Stimulated activated CD4-positive, alpha-beta T cell treated with anti-CD3 and anti-CD28 coated beads, Interleukin-12 subunit alpha, Interleukin-12 subunit beta, amount 100 ng/mL, for 24 hours (primary cell): ENCODE measurements at regions not wholly inside any gene's neighbourhood (a gene's known extent, or its start where the extent isn't known, plus 50 kb on each side); places are given as distances from the start of the nearest gene placed in this dataset.

Experiments
- DNase-seq, 2 experiments: peaks; one replicate each; pipeline ENCODE4 v3.0.0-alpha.2; 2020; ENCODE audit warnings: low read depth in 2 of 2

GRCh38 chr13:111537115-111537728 is 216.8 kb downstream of the TEX29 start:
- no peak for DNase-seq

- DNase-seq, result no peak
Measured at GRCh38 chr13:111537843-111538499, 217.5 kb downstream of the TEX29 start.

GRCh38 chr13:111539252-111539651 is 218.8 kb downstream of the TEX29 start:
- no peak for DNase-seq

- DNase-seq, result no peak
Measured at GRCh38 chr13:111539791-111540446, 219.5 kb downstream of the TEX29 start.

- no peak for DNase-seq
Measured at GRCh38 chr13:111540486-111540885, 220.0 kb downstream of the TEX29 start.

GRCh38 chr13:111541345-111541744 is 220.9 kb downstream of the TEX29 start:
- no peak for DNase-seq

- DNase-seq, result no peak
Measured at GRCh38 chr13:111541752-111542529, 221.5 kb downstream of the TEX29 start.

- no peak for DNase-seq
Measured at GRCh38 chr13:111542530-111543341, 222.3 kb downstream of the TEX29 start.

GRCh38 chr13:111546921-111547675 is 226.7 kb downstream of the TEX29 start:
- DNase-seq, result no peak

GRCh38 chr13:111547726-111548273 is 227.4 kb downstream of the TEX29 start:
- no peak for DNase-seq

- DNase-seq, result no peak
Measured at GRCh38 chr13:111548301-111548700, 227.9 kb downstream of the TEX29 start.

- no peak for DNase-seq
Measured at GRCh38 chr13:111548805-111549204, 228.4 kb downstream of the TEX29 start.

- no peak for DNase-seq
Measured at GRCh38 chr13:111549464-111549863, 229.0 kb downstream of the TEX29 start.

- no peak for DNase-seq
Measured at GRCh38 chr13:111550062-111550461, 229.6 kb downstream of the TEX29 start.

- DNase-seq, result no peak
Measured at GRCh38 chr13:111551204-111551820, 230.9 kb downstream of the TEX29 start.

- no peak for DNase-seq
Measured at GRCh38 chr13:111552891-111553655, 232.6 kb downstream of the TEX29 start.

- no peak for DNase-seq
Measured at GRCh38 chr13:111554539-111555267, 234.3 kb downstream of the TEX29 start.

GRCh38 chr13:111555268-111555808 is 234.9 kb downstream of the TEX29 start:
- no peak for DNase-seq
